ENCODE measurements at regions not wholly inside any gene's neighbourhood (a gene's known extent, or its start where the extent isn't known, plus 50 kb on each side); places are given as distances from the start of the nearest gene placed in this dataset.

DNA sequence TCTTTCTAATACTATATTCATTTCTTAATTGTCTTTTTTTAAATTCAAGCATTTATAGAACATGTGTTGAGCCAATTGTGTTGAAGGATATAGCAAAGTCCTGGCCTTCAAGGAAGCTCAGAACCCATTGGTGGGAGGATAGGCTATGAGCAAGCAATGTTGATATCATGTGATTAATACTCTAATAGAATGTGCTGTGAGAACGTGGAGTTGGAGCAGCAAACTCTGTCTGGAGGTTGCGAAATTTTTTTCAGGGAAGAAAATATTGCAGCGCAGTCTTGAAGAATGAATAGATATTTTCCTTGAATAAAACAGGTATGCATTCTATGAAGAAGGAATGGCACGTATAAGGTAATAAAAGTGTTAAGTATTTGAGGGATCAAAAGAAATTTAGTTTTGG, 229.2 kb upstream of the KCNK2 start:
- H3K4me2 ChIP-seq: no peak overlapping the region
- no peaks in the 10 kb centered on the region for H3K27me3 ChIP-seq
- no peak overlapping the region for H3K4me3 Mint-ChIP-seq
- H3K4me1 Mint-ChIP-seq: no peaks in the 10 kb centered on the region
- H3K27ac ChIP-seq: no peak overlapping the region
- H3K79me2 ChIP-seq (ENCODE audit: low read depth): no peaks in the 10 kb centered on the region
- no peak overlapping the region for H3K9ac ChIP-seq
- H3K27me3 Mint-ChIP-seq (ENCODE audit: insufficient read depth, low read depth): no peaks in the 10 kb centered on the region
- no peak overlapping the region for H3K27ac Mint-ChIP-seq
- H4K20me1 ChIP-seq (ENCODE audit: low read depth): no peaks in the 10 kb centered on the region
- H3K4me3 ChIP-seq: no peak overlapping the region
- DNase-seq (ENCODE audit: low spot score): no peak
- H3K36me3 Mint-ChIP-seq: no peaks in the 10 kb centered on the region
- no peaks in the 10 kb centered on the region for H3K36me3 ChIP-seq
- TF ChIP-seq EZH2phosphoT487 (IDR thresholded peaks at IDR 0.05): no peak
- TF ChIP-seq, protein P1, sequence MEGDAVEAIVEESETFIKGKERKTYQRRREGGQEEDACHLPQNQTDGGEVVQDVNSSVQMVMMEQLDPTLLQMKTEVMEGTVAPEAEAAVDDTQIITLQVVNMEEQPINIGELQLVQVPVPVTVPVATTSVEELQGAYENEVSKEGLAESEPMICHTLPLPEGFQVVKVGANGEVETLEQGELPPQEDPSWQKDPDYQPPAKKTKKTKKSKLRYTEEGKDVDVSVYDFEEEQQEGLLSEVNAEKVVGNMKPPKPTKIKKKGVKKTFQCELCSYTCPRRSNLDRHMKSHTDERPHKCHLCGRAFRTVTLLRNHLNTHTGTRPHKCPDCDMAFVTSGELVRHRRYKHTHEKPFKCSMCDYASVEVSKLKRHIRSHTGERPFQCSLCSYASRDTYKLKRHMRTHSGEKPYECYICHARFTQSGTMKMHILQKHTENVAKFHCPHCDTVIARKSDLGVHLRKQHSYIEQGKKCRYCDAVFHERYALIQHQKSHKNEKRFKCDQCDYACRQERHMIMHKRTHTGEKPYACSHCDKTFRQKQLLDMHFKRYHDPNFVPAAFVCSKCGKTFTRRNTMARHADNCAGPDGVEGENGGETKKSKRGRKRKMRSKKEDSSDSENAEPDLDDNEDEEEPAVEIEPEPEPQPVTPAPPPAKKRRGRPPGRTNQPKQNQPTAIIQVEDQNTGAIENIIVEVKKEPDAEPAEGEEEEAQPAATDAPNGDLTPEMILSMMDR (IDR thresholded peaks at IDR 0.05): no peak
- no peaks in the 10 kb centered on the region for H3F3A ChIP-seq (ENCODE audit: low read depth)
- H3K9me3 Mint-ChIP-seq: no peaks in the 10 kb centered on the region
- no peaks in the 10 kb centered on the region for H3K9me3 ChIP-seq (ENCODE audit: low read depth)
- H2AFZ ChIP-seq (replicated peaks): no peak overlapping the region
- H3K4me1 ChIP-seq: no peaks in the 10 kb centered on the region

DNA sequence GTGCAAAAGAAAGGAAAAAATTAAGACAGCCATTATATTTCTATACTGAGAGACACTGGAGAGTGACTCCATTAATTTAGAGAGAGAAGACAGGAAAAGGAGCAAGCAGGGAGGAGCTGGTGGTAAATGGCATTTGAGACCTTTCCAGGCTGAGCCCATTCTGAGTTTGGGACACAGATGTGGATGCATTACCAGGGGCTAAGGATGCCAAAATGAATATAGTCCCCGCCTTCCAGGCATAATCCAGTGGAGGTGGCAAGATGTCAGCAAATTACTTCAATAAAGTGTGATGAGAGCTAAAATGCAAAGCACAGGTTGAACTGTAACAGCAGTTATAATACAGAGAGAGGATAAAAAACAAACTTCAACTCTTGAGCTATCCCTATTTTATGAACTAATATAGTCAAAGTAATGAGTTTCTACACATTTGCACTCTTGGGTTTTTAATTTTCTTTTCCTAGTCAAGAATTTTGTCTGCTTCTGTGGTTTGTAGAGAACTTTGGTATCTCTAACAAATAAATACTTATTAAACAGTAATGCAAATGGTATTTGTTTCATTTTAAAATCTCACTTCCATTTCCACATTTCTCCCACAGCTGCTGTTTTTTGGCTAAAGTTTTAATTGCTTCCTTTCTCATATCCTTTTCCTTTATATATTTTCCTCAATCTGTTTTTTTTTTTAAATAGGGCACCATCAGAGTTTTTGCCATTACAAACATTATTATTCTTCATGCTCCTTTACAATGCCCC, 228.2 kb upstream of the KCNK2 start:
- Histone ChIP-seq H3K27ac (no peak overlapping the region), H2AFZ (replicated peaks) (no peak overlapping the region), H4K20me1 (ENCODE audit: low read depth) (no peaks in the 10 kb centered on the region), H3K4me1 (no peaks in the 10 kb centered on the region), H3K36me3 (no peaks in the 10 kb centered on the region), H3K9ac (no peak overlapping the region), H3K4me3 (no peak overlapping the region), H3K4me2 (no peak overlapping the region), H3K9me3 (ENCODE audit: low read depth) (no peaks in the 10 kb centered on the region), H3F3A (ENCODE audit: low read depth) (no peaks in the 10 kb centered on the region), H3K79me2 (ENCODE audit: low read depth) (no peaks in the 10 kb centered on the region), H3K27me3 (no peaks in the 10 kb centered on the region)
- no peak for DNase-seq (ENCODE audit: low spot score)
- Mint-ChIP-seq H3K9me3 (no peaks in the 10 kb centered on the region), H3K4me3 (no peak overlapping the region), H3K36me3 (no peaks in the 10 kb centered on the region), H3K27me3 (ENCODE audit: insufficient read depth, low read depth) (no peaks in the 10 kb centered on the region), H3K4me1 (no peaks in the 10 kb centered on the region), H3K27ac (no peak overlapping the region)
- TF ChIP-seq EZH2 (IDR thresholded peaks at IDR 0.05): no peak
- TF ChIP-seq, protein P1 (IDR thresholded peaks at IDR 0.05): no peak

GRCh38 chr1:214856843-214857242, 225.7 kb upstream of the KCNK2 start:
- Histone ChIP-seq H4K20me1 (ENCODE audit: low read depth) (no peaks in the 10 kb centered on the region), H3K4me3 (no peak overlapping the region), H3F3A (ENCODE audit: low read depth) (no peaks in the 10 kb centered on the region), H3K4me2 (no peak overlapping the region), H2AFZ (replicated peaks) (no peak overlapping the region), H3K9ac (no peak overlapping the region), H3K27me3 (no peaks in the 10 kb centered on the region), H3K4me1 (no peaks in the 10 kb centered on the region), H3K36me3 (no peaks in the 10 kb centered on the region), H3K9me3 (ENCODE audit: low read depth) (no peaks in the 10 kb centered on the region), H3K79me2 (ENCODE audit: low read depth) (no peaks in the 10 kb centered on the region), H3K27ac (no peak overlapping the region)
- Mint-ChIP-seq H3K4me3 (no peak overlapping the region), H3K9me3 (no peaks in the 10 kb centered on the region), H3K27me3 (ENCODE audit: insufficient read depth, low read depth) (no peaks in the 10 kb centered on the region), H3K27ac (no peak overlapping the region), H3K36me3 (no peaks in the 10 kb centered on the region), H3K4me1 (no peaks in the 10 kb centered on the region)
- no peak for TF ChIP-seq EZH2phosphoT487 (IDR thresholded peaks at IDR 0.05)
- TF ChIP-seq EZH2 (IDR thresholded peaks at IDR 0.05): no peak
- no peak for DNase-seq (ENCODE audit: low spot score)

DNA sequence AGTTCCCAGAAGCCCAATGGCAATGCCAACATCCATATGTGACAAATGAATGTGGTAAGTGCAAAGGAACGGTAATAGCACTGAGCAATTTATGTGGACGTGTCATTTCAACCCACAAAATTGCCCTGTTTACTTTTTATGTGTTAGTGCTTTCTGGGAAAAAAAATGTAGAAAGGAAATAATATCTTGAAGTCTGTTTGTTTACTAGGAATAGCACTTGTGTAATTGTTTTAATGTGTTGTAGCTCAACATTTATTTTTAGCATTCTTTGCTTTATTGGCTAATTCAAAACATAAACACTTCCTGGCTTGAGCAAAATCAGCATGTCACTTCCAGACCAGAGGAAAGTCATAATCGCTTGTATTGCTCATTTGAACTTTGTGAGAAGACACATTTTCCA, 224.8 kb upstream of the KCNK2 start:
- no peak for DNase-seq (ENCODE audit: low spot score)
- Histone ChIP-seq H3K27ac (no peak overlapping the region), H4K20me1 (ENCODE audit: low read depth) (no peaks in the 10 kb centered on the region), H3K9me3 (ENCODE audit: low read depth) (no peaks in the 10 kb centered on the region), H3K9ac (no peak overlapping the region), H3K27me3 (no peaks in the 10 kb centered on the region), H3K4me1 (no peaks in the 10 kb centered on the region), H3K4me3 (no peak overlapping the region), H2AFZ (replicated peaks) (no peak overlapping the region), H3K4me2 (no peak overlapping the region), H3F3A (ENCODE audit: low read depth) (no peaks in the 10 kb centered on the region), H3K79me2 (ENCODE audit: low read depth) (no peaks in the 10 kb centered on the region), H3K36me3 (no peaks in the 10 kb centered on the region)
- Mint-ChIP-seq H3K27ac (no peak overlapping the region), H3K36me3 (no peaks in the 10 kb centered on the region), H3K27me3 (ENCODE audit: insufficient read depth, low read depth) (no peaks in the 10 kb centered on the region), H3K4me1 (no peaks in the 10 kb centered on the region), H3K9me3 (no peaks in the 10 kb centered on the region), H3K4me3 (no peak overlapping the region)
- TF ChIP-seq, protein P1 (IDR thresholded peaks at IDR 0.05): no peak
- TF ChIP-seq EZH2phosphoT487 (IDR thresholded peaks at IDR 0.05) (no peak), EZH2 (IDR thresholded peaks at IDR 0.05) (no peak)
